ENCODE measurements at regions not wholly inside any gene's neighbourhood (a gene's known extent, or its start where the extent isn't known, plus 50 kb on each side); places are given as distances from the start of the nearest gene placed in this dataset.

- no peak for DNase-seq
- Histone ChIP-seq H3F3A (ENCODE audit: insufficient read depth, low read length) (no peaks in the 10 kb centered on the region), H2AFZ (ENCODE audit: low read length) (no peak overlapping the region), H3K27ac (ENCODE audit: low read length) (no peak overlapping the region), H3K36me3 (replicated peaks; ENCODE audit: insufficient read depth, low read length) (no peaks in the 10 kb centered on the region), H3K79me2 (ENCODE audit: low read length) (no peaks in the 10 kb centered on the region), H3K27me3 (replicated peaks; ENCODE audit: insufficient read depth, low read length) (no peaks in the 10 kb centered on the region), H3K9me3 (replicated peaks; ENCODE audit: insufficient read depth, low read length) (no peaks in the 10 kb centered on the region), H3K9ac (ENCODE audit: low read length) (no peak overlapping the region), H3K4me2 (ENCODE audit: low read depth, low read length) (no peak overlapping the region), H4K20me1 (ENCODE audit: insufficient read depth, low read length) (no peaks in the 10 kb centered on the region), H3K4me1 (ENCODE audit: low read length) (no peaks in the 10 kb centered on the region), H3K9me2 (replicated peaks; ENCODE audit: insufficient read depth, low read length) (no peaks in the 10 kb centered on the region), H3K4me3 (ENCODE audit: low read length) (no peak overlapping the region)
- no peak for TF ChIP-seq EZH2phosphoT487 (IDR thresholded peaks at IDR 0.05; ENCODE audit: low read length)
- TF ChIP-seq, protein P1, sequence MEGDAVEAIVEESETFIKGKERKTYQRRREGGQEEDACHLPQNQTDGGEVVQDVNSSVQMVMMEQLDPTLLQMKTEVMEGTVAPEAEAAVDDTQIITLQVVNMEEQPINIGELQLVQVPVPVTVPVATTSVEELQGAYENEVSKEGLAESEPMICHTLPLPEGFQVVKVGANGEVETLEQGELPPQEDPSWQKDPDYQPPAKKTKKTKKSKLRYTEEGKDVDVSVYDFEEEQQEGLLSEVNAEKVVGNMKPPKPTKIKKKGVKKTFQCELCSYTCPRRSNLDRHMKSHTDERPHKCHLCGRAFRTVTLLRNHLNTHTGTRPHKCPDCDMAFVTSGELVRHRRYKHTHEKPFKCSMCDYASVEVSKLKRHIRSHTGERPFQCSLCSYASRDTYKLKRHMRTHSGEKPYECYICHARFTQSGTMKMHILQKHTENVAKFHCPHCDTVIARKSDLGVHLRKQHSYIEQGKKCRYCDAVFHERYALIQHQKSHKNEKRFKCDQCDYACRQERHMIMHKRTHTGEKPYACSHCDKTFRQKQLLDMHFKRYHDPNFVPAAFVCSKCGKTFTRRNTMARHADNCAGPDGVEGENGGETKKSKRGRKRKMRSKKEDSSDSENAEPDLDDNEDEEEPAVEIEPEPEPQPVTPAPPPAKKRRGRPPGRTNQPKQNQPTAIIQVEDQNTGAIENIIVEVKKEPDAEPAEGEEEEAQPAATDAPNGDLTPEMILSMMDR (IDR thresholded peaks at IDR 0.05; ENCODE audit: low read length), result no peak
Observed at GRCh38 chr21:35625576-35625975, 434.8 kb downstream of the SETD4 start.

DNA sequence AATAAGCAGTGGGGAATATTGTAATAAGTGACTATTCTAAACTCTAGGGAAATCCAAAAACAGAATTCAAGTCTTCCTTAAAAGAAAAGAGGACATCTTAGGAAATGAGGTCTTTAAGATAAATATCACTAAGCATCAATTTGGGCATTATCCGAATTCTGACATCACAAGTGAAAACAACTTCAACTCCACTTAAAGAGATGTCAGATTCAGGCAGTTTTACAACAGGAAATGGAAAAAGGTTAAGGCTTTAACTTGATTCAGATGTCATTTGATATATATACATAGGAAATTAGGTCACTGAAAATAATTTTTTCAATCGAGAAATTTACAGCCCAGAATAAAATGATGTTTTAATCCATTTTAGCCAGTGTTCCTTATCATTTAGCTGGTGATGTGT is 435.4 kb downstream of the SETD4 start:
- Histone ChIP-seq H3K9me2 (replicated peaks; ENCODE audit: insufficient read depth, low read length) (no peaks in the 10 kb centered on the region), H3K79me2 (ENCODE audit: low read length) (no peaks in the 10 kb centered on the region), H2AFZ (ENCODE audit: low read length) (no peak overlapping the region), H3K4me2 (ENCODE audit: low read depth, low read length) (no peak overlapping the region), H3F3A (ENCODE audit: insufficient read depth, low read length) (no peaks in the 10 kb centered on the region), H3K4me1 (ENCODE audit: low read length) (no peaks in the 10 kb centered on the region), H3K4me3 (ENCODE audit: low read length) (no peak overlapping the region), H4K20me1 (ENCODE audit: insufficient read depth, low read length) (no peaks in the 10 kb centered on the region), H3K9me3 (replicated peaks; ENCODE audit: insufficient read depth, low read length) (no peaks in the 10 kb centered on the region), H3K9ac (ENCODE audit: low read length) (no peak overlapping the region), H3K27me3 (replicated peaks; ENCODE audit: insufficient read depth, low read length) (no peaks in the 10 kb centered on the region), H3K27ac (ENCODE audit: low read length) (no peak overlapping the region), H3K36me3 (replicated peaks; ENCODE audit: insufficient read depth, low read length) (no peaks in the 10 kb centered on the region)
- TF ChIP-seq EZH2phosphoT487 (IDR thresholded peaks at IDR 0.05; ENCODE audit: low read length), result no peak
- TF ChIP-seq EZH2 (optimal IDR thresholded peaks at IDR 0.05; ENCODE audit: low read depth, low read length), result no peak
- TF ChIP-seq, protein P1 (IDR thresholded peaks at IDR 0.05; ENCODE audit: low read length), result no peak
- DNase-seq, result no peak

DNA sequence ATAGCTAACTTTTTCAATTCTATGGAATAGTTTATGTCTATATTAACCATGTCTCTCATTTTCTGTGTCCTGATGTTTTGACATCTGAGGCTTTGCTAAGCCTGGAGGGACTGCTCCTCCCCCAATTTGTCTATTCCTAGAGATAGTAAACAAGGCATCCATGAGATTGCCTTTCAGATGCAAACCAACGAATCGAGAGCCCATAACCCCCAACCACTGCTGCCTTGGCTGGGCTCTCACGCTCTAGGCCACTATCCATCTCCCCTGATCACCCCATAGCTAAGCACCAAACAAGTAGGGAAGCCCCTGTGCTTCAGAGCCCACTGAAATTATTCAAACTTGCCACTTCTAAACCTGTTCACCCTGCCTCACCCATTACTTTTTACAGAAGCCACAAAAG is 437.7 kb downstream of the SETD4 start:
- Histone ChIP-seq H3K27ac (ENCODE audit: low read length) (no peak overlapping the region), H3K9me2 (replicated peaks; ENCODE audit: insufficient read depth, low read length) (no peaks in the 10 kb centered on the region), H4K20me1 (ENCODE audit: insufficient read depth, low read length) (no peaks in the 10 kb centered on the region), H3K9ac (ENCODE audit: low read length) (no peak overlapping the region), H3K27me3 (replicated peaks; ENCODE audit: insufficient read depth, low read length) (no peaks in the 10 kb centered on the region), H3K79me2 (ENCODE audit: low read length) (no peaks in the 10 kb centered on the region), H3K4me2 (ENCODE audit: low read depth, low read length) (no peak overlapping the region), H2AFZ (ENCODE audit: low read length) (no peak overlapping the region), H3K4me1 (ENCODE audit: low read length) (no peaks in the 10 kb centered on the region), H3K4me3 (ENCODE audit: low read length) (no peak overlapping the region), H3K36me3 (replicated peaks; ENCODE audit: insufficient read depth, low read length) (no peaks in the 10 kb centered on the region), H3F3A (ENCODE audit: insufficient read depth, low read length) (no peaks in the 10 kb centered on the region), H3K9me3 (replicated peaks; ENCODE audit: insufficient read depth, low read length) (no peaks in the 10 kb centered on the region)
- DNase-seq, result no peak
- no peak for TF ChIP-seq EZH2 (optimal IDR thresholded peaks at IDR 0.05; ENCODE audit: low read depth, low read length)
- TF ChIP-seq EZH2phosphoT487 (IDR thresholded peaks at IDR 0.05; ENCODE audit: low read length), result no peak
- TF ChIP-seq, protein P1 (IDR thresholded peaks at IDR 0.05; ENCODE audit: low read length), result no peak
